Central memory CD8-positive, alpha-beta T cell (primary cell): ENCODE measurements at regions not wholly inside any gene's neighbourhood (a gene's known extent, or its start where the extent isn't known, plus 50 kb on each side); places are given as distances from the start of the nearest gene placed in this dataset.
A peak's percentile ranks its signal among the peaks of the same experiment; 100 is the strongest.

Source experiments
- ATAC-seq: fragments of 150-1000 bp; cut with Tn5 transposase; replicated peaks from 2 replicates; pipeline ENCODE4 v1.10.0; 2022; ENCODE audit warnings: mild to moderate bottlenecking, moderate FRiP score, moderate number of reproducible peaks; ENCODE audit not compliant: poor library complexity, severe bottlenecking; ENCODE audit errors: extremely low read depth
- DNase-seq, 2 donors: peaks; one replicate each; pipeline ENCODE4 v3.0.0; 2021; ENCODE audit warnings: low spot score in 2 of 2
- H3K27ac Mint-ChIP-seq: one replicate; pipeline ENCODE4 v1.8.0; 2022; ENCODE audit warnings: low read depth, mild to moderate bottlenecking, moderate library complexity, mixed read lengths
- H3K27me3 Mint-ChIP-seq: one replicate; pipeline ENCODE4 v1.8.0; 2022; ENCODE audit warnings: mixed read lengths
- H3K36me3 Mint-ChIP-seq: one replicate; pipeline ENCODE4 v1.8.0; 2022; ENCODE audit warnings: mild to moderate bottlenecking, moderate library complexity, mixed read lengths; ENCODE audit not compliant: insufficient read depth
- H3K4me1 Mint-ChIP-seq: one replicate; pipeline ENCODE4 v1.8.0; 2022; ENCODE audit warnings: mixed read lengths
- H3K4me3 Mint-ChIP-seq: one replicate; pipeline ENCODE4 v1.8.0; 2022; ENCODE audit warnings: mild to moderate bottlenecking, moderate library complexity, mixed read lengths
- H3K9me3 Mint-ChIP-seq: one replicate; pipeline ENCODE4 v1.8.0; 2022; ENCODE audit warnings: mixed read lengths

DNA sequence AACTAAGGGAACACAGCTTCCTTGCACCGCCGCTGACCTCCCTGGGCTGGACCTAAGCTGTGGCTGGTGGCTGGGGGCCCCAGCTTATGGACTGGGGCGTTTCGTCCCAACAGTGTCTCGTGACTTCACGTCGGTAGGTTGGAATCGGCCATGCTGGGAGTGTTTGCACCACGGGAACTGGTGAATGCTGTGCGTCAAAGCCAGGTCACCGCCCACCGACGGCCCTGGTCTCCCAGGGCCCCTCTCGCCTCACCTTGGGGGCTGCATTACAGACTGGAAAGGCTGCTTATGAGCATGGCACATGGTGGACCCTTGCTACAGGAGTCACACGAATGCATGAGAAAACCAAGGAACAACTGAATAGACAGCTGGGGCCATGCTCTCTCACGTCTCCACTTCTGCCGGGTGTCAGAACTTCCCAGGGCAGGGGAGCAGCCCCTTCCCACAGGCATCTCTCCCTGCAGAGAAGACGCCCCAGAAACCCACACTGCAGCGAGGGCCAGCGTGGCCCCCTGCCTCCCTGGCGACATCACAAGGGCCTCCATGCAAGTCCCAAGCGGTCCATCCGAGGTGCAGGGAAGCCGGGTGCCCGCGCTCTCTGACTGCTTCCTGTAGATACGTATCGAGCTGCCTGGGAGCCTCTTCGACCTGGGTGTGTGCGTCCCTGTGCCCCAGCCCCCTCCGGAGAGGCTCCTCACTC is 81.7 kb downstream of the SIK1 start:
- Mint-ChIP-seq H3K4me3 (no peak overlapping the region), H3K27me3 (no peaks in the 10 kb centered on the region), H3K36me3 (no peaks in the 10 kb centered on the region), H3K4me1 (no peaks in the 10 kb centered on the region), H3K9me3 (no peaks in the 10 kb centered on the region), H3K27ac (no peak overlapping the region)
- ATAC-seq (no peak), DNase-seq (no peak)

DNA sequence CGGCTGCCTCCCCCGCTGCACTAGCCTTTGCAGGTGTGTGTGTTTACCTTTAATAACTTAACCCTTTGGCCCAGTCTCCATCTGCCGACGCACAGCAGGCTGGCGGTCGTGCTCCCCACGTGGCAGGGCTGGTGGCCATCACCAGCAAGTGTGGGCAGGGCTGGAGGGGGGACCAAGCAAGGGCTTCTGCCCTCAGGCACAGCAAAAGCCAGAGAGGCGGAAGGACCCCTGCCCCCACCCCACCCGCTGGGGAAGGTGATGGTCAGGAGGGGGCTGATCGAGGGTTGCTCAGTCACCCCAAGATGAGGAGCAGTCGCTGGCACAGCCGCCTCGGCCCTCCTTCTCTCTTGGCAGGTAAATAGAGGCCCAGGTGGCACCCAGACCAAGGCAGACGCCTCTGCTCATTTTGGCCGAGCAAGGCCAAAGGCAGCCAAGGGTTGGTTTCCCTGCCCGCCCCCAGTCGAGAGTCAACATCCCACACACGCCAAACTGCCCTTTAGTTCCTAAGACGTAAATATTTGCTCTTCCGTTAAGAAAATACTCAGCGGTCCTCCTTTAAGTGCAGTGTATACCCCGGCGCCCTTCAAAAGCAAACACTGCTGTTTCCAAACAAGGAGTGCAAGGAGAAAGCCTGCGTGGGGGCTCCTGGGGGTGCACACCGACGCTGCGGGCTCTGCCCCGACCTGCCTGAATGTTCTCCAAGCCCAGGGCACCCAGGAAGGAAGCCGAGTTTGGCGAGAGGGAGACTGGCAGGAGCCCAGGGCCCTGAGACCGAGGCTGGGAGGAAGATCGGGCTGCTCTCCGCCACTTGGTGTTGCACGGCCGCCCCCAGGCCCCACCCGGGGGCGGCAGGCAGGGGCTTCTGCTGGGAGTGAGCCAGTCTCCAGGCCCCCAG is 82.7 kb downstream of the SIK1 start:
- no peak for ATAC-seq
- H3K27ac Mint-ChIP-seq: no peak overlapping the region
- no peaks in the 10 kb centered on the region for H3K36me3 Mint-ChIP-seq
- H3K9me3 Mint-ChIP-seq: no peaks in the 10 kb centered on the region
- no peak for DNase-seq
- H3K4me1 Mint-ChIP-seq: no peaks in the 10 kb centered on the region
- no peak overlapping the region for H3K4me3 Mint-ChIP-seq
- no peaks in the 10 kb centered on the region for H3K27me3 Mint-ChIP-seq

DNA sequence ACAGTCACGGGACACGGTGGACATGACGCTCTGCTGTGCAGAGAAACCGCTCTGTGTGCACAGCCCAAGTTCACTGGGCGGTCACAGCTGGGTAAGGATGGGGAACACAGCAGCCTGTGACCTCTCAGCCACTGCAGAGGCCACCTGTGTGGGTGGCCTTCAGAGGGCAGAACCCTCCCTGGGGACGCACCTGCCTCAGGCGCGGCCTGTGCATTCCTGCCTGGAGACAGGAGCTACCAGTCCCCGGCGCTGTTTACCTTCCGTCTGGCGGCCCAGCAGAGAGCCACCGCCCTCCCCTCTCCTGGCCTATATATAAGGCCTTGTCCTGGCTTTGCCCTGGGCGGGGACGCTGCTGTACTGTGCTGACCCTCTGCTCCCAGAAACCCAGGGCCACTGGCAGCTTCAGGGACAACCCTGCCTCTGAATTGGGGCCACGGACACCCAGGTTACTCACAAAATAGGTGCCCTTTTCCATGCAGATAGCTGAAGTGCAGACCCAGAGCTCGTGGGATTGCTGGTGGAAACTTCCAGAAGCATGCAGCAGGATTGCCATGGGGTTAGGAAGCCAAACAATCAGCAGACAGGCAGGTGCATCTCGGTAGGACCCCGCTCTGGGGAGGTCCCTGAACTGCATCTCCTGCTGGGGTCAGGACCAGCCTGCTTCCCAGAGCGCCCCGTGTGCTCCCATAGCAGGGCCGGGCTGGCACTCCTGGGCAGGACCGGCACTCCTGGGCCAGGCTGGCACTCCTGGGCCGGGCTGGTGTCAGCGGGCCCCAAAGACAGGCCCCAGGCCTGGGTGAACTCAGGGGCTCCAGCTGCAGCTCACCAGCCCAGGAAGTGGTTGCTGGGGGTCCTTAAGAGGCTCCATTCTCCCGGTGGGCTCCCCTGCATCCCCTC is 83.6 kb downstream of the SIK1 start:
- DNase-seq (no peak), ATAC-seq (no peak)
- Mint-ChIP-seq H3K27me3 (no peaks in the 10 kb centered on the region), H3K4me1 (no peaks in the 10 kb centered on the region), H3K36me3 (no peaks in the 10 kb centered on the region), H3K9me3 (no peaks in the 10 kb centered on the region), H3K4me3 (no peak overlapping the region), H3K27ac (no peak overlapping the region)

DNA sequence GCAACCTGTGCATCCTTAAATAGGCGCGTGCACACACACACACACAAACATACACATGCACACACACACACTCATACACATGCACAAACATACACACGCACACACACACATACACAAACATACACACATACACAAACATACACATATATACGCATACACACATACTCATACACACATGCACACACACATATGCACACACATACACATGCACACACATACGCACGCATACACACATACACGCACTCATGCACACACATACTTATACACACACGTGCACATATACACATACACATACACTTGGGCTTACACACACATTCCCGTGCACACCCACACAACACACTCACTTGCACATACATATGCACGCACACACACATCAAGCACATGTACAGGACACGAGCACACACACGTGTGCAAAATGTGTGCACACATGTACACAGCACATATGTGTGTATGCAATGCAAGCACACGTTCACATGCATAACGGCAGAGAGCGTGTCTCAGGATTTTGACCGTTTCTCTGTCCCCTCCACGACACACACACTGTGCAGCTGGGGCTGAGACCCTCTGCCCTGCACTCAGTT is 84.5 kb downstream of the SIK1 start:
- Mint-ChIP-seq H3K4me1 (peaks cover 7% of the 10 kb centered on the region), H3K27me3 (no peaks in the 10 kb centered on the region), H3K27ac (no peak overlapping the region), H3K4me3 (no peak overlapping the region), H3K36me3 (peaks cover 5% of the 10 kb centered on the region), H3K9me3 (peaks cover 7% of the 10 kb centered on the region)
- ATAC-seq (no peak), DNase-seq (no peak)

DNA sequence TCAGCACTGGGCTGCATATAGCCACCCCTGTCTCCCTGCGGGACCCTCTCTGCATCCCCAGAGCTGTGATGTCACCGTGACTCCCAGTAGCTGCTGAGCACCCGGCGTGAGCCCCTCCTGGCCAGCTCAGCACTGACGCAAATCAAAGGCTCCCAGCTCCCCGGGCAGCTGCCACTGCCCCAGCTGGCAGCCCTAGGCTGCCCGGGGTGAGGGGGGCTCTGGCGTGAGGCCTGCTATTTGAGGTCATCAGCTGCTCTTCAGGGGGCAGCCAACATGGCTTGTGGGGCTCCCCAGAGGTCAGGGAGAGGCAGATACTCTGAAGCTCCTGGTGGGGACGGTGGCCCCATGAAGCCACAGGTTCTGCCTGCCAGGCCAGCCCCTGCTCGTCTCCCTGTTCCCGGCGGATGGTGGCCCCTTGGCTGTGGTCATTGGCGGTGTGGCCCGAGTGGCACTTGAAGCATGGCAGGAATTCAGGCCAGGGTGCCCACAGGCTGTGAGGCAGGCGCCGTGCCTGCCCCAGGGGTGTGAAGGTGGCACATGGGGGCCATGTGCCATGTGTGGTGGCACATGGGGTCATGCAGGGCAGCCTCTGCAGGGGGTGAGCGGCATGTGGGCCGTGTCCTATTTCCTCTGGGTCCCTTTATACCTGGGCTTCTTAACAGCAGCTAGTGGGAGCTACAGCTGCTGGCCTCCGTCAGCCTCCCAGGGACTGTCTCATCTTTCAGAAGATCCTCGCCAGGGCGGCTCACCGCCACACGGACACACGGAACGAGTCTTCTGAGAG is 85.4 kb downstream of the SIK1 start:
- Mint-ChIP-seq H3K27ac (no peak overlapping the region), H3K4me3 (no peak overlapping the region), H3K36me3 (peaks cover 11% of the 10 kb centered on the region), H3K9me3 (peaks cover 15% of the 10 kb centered on the region), H3K4me1 (peaks cover 12% of the 10 kb centered on the region), H3K27me3 (no peaks in the 10 kb centered on the region)
- no peak for DNase-seq
- ATAC-seq: no peak

DNA sequence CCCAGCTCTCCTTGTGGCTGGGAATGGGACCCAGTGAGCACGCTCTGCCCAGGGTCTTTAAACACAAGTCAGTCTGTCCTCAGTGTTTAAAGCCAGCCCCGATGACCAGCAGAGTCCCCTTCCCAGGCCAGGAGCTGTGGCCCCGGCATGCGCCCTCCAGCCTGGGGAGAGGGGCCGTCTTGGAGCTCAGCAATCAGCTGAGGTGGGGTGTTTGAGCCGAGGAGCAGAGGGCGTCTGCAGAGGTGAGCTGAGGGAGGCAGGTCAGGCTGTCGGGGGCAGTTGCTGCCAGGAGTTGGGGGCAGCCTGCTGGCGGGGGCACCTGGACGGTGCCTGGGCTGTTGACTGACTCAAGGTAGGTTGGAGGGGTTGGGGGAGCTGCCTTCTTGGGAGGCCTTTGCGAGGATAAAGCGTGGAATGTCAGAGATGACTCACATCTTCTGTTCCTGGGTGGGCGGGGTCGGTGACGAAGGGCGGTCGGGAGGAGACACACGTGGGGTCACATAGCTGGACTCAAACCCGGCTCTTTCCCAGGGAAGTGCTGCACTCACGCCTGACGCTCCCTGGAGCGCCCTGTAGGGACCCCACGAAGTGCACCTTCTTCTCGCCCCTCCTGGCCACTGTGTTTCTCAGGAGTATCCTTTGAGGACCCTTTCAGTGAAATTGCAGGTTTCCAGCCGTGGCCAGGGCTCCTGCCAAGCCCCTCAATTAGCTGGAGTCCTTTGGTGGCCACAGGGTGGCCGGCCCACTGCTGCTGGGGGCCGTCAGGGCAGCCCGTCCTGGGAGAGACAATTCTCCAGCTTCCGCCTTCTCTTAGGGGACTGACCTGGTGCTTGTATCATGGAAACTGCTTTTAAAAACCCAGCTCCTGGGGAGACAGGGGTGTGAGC is 86.2 kb downstream of the SIK1 start:
- peaks cover 12% of the 10 kb centered on the region for H3K4me1 Mint-ChIP-seq
- H3K27ac Mint-ChIP-seq: no peak overlapping the region

DNA sequence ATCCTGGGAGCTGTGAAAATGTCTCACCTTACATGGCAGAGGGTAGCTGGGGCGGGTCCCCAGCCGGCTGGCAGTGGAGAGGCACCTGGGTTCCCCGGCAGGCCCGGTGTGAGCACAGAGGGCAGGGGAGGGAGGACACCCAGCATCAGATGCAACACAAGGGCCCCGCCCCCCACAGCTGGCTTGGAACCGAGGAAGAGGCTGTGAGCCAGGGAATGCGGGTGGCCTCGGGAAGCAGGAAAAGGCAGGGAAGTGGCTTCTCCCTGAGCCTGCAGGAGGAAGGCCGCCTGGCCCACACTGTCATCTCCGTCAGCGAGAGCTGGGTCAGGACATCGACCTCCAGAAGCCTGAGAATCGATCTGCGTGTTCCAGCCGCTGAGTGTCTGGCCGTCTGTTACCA is 87.3 kb downstream of the SIK1 start:
- Mint-ChIP-seq H3K27me3 (no peaks in the 10 kb centered on the region), H3K9me3 (peaks cover 15% of the 10 kb centered on the region), H3K4me1 (peaks cover 12% of the 10 kb centered on the region), H3K4me3 (no peak overlapping the region), H3K36me3 (peaks cover 16% of the 10 kb centered on the region), H3K27ac (no peak overlapping the region)
- no peak for ATAC-seq
- DNase-seq: no peak

More for the DNA sequence above, 86.2 kb downstream of the SIK1 start:
- peaks cover 15% of the 10 kb centered on the region for H3K9me3 Mint-ChIP-seq
- H3K27me3 Mint-ChIP-seq: no peaks in the 10 kb centered on the region
- peaks cover 15% of the 10 kb centered on the region for H3K36me3 Mint-ChIP-seq
- no peak overlapping the region for H3K4me3 Mint-ChIP-seq
- ATAC-seq (no peak), DNase-seq (no peak)

DNA sequence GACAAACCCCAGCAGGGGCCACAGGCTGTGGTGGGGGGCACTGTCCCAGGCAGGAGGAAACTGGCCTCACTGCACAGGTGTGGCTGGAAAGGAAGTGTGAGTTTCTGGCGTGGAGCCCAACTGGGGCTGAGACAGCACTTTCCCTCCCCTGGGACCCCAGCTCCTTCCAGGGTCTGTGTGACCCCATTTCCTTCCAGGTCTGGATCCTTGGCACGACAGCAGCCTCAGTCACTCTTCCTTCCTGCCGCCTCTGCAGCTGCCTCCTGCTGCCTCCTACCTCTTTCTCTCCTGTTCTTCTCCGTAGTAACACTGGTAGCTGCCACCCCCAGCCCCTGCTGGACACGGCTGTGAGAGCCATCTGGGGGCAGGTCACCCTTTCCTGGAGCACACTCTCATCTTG is 88.0 kb downstream of the SIK1 start:
- Mint-ChIP-seq H3K9me3 (peaks cover 15% of the 10 kb centered on the region), H3K27me3 (no peaks in the 10 kb centered on the region), H3K4me1 (peaks cover 12% of the 10 kb centered on the region), H3K4me3 (no peak overlapping the region), H3K36me3 (peaks cover 16% of the 10 kb centered on the region), H3K27ac (peak overlapping the region; percentile 54)
- DNase-seq: no peak
- no peak for ATAC-seq

DNA sequence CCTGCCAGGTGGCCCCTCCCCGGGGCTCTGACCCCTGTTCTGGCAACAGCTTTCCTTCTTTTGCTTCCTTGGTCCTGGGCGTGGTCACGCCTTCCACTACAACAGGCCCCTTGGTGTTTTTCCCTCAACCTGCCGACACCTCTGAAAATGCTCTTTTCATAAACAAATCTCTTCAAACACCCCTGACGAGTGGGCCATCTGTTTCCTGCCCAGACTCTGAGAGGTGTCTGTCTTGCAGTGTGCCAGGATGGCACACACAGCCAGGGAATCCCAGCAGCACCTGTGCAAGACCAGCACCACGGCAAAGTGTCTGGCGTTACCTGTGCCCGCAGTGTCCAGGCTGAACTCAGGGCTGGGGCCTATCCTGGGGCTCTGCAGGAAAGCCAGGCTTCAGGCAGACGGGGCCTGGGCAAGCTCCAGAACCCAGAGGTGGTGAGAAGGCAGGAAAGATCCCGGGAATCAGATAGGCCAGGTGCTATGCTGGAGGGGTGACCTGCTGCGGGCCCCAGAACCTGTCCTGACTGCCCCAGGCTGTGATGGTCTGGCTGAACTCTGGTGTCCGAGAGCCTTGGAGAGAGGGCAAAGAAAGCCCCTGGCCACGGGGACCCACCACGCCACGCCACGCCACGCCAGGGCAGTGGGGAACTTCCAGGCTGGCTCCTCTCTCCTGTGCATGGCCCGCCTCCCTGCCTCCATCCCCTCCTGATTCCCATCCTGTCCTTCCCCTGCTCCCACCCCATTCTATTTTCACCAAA is 88.9 kb downstream of the SIK1 start:
- ATAC-seq: no peak
- Mint-ChIP-seq H3K36me3 (peaks cover 16% of the 10 kb centered on the region), H3K9me3 (peaks cover 15% of the 10 kb centered on the region), H3K4me3 (peak overlapping the region; percentile 5), H3K27me3 (no peaks in the 10 kb centered on the region), H3K4me1 (peaks cover 12% of the 10 kb centered on the region), H3K27ac (peak overlapping the region; percentile 54)
- DNase-seq: no peak

DNA sequence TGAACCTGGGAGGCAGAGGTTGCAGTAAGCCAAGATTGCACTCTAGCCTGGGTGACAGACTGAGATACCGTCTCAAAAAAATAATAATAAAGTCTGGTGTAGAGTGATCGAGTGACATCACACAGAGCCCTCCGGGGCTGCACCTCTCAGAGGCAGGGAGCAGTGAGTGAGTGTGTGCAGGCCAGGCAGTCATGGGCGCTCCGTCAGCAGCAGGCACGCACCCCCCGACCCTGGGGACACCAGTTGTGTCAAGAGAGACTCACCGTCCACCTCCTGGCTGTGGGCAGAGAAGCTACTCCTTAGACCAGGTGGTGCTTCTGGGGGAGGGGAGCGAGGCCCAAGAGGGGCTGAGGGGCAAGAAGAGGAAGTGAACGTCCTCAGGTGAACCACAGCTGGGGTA is 91.8 kb downstream of the SIK1 start:
- Mint-ChIP-seq H3K36me3 (peaks cover 16% of the 10 kb centered on the region), H3K27ac (peak overlapping the region; percentile 76), H3K27me3 (no peaks in the 10 kb centered on the region), H3K9me3 (peaks cover 15% of the 10 kb centered on the region), H3K4me1 (peaks cover 12% of the 10 kb centered on the region), H3K4me3 (no peak overlapping the region)
- no peak for ATAC-seq
- no peak for DNase-seq
